CD4-positive, alpha-beta T cell treated with Interleukin-15 for 4 hours (primary cell): ENCODE measurements at regions not wholly inside any gene's neighbourhood (a gene's known extent, or its start where the extent isn't known, plus 50 kb on each side); places are given as distances from the start of the nearest gene placed in this dataset.

Experiments
- DNase-seq: peaks from one replicate; pipeline ENCODE4 v3.0.0-alpha.2; 2020; ENCODE audit warnings: low spot score

DNA sequence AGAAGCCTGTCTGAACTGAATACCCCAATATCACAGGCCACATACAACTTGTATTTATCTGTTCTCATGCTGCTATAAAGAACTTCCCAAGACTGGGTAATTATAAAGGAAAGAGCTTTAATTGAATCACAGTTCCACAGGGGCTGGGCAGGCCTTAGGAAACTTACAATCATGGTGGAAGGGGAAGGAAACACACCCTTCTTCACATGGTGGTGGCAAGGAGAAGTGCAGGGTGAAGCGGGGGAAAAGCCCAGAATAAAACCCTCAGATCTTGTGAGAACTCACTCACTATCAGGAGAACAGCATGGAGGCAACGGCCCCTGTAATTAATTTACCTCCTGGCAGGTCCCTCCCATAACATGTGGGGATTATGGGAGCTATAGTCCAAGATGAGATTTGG, 50.3 kb upstream of the FNDC1 start:
- no peak for DNase-seq

DNA sequence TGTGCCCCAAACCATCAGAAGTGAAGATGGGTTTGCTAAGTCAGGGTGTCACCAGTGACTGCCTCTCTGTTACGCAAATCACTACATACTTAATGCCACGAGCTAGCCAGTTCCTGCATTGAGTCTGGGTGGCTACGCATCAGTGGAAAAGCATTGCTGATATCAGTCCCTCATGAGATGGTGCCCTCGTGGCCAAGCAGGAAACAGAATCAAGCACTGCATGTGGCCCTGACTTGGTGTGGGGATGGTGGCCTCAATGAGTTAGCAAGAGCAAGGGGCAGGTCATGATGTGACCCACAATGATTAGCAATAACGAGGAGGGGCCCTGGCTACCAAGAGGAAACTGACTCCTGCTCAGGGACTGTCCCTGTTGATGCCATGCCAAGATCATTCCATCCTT, 51.6 kb upstream of the FNDC1 start:
- DNase-seq: no peak

DNA sequence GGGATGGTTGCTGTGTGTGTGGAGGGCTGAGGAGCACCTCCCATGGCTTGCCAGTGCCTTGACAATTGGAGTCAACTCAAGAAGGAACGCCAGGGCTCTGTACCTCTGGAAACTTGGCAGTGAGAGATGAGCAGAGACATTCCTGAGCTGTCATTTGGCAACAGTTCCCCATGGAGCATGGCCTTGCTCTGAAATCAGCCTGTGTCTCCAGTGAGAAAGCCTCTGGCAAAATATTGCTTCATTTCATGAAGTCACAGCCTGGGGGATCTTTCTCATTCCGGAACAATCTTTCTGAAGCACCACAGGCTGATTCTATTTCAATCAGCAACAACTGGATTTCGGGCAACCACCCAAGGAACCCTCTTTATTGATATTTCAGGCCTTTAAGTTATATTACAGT, 52.2 kb upstream of the FNDC1 start:
- DNase-seq: no peak

DNA sequence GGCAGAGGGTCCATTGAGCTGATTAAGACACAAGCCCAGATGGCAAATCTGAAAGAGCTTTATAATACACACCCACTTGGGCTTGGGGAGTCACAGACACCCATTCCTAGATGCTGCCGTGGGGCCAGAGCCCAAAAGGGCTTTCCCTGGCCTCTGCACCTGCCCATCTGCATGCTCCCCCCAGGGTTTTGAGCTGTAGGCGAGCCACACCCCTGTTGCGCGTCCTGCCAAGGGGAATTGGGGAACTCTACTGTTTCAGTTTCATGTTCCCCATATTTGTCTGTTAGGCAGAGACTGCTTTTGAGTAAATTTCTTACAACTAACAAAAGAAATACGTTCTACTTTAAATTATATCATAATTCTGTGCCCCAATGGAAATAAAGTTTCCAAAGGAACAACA, 52.9 kb upstream of the FNDC1 start:
- DNase-seq: no peak

DNA sequence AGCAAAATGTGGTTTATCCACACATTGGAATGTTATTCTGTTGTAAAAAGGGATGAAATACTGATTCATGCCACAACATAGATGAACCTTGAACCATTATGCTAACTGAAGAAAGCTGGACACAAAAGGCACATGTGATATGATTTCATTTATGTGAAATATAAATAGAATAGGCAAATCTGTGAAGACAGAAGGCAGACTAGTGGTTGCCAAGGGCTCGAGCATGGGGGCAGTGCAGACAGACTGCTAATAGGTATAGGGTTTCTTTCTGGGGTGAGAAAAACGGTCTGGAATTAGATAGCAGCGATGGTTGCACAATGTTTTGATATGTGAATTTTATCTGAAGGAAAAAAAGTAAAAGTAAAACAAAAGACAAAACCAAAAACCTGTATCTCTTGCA, 54.6 kb upstream of the FNDC1 start:
- no peak for DNase-seq

DNA sequence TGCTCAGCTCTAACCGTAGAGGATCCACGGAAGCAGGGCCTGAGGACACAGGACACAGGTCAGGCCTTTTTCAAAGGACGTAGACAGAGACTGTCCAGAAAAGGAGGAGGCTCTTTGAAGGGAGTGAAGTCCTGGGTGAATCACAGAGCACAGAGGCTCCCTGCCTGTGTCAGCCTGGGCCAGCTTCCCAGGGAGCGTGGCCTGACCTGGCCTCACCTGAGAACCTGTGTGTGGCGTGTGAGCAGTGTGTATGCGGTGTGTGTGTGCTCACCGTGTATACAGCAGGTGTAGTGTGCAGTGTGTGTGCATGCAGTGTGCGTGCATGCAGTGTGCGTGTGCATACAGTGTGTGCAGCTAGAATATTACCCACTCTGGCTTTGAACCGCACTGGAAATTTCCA, 56.0 kb upstream of the FNDC1 start:
- DNase-seq: no peak

DNA sequence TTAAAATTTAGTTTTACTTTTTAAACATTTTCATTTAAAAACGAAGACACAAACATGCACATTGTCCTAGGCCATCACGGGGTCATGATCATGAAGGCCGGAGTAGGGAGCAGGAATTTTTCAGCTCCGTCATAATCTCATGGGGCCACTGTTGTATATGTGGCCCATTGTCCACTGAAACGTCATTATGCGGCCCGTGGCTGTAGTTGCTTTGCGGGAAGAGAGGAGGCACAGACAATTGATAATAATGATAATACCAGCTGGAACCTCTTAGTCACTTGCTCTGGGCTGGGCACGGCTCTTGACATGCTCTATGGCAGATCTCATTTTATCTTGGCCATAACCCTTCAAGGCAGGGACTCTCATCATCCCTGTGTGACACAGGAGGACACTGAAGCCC, 56.5 kb upstream of the FNDC1 start:
- DNase-seq: no peak

DNA sequence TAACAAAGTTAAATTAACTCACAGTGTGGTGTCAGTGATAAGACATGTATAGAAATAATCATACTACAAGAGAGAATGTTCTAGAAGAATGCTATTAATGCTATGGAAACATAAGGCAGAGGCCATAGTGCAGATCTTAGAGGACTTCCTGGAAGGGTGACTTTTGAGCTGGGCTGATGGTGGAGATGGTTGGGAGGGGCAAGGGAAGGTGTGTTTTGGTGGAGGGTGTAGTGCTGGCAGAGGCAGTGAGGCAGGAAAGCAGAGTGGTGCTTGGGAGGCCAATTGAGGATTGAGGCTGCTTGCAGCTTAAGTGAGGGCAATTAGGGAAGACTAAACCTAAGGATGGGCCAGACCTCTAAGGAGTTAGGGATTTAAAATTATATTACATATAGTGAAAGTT, 58.5 kb upstream of the FNDC1 start:
- no peak for DNase-seq

DNA sequence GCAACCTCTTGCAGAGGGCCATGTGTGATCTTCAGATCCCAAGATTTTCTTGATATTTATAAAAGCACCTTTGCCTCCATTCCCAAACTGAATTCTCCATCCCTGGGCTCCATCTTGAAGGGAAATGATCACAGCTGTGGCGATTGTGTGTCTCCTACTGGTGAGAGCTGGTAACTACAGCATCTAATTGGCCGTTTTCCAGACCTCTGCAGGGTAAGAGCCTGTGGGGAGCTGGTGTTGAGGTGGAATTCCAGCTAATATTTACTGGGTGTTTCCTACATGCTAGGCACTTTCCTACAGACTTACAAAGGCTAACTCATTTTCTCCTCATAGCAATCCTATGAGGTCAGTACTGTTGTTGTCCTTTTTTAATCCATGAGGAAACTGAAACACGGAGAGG, 59.2 kb upstream of the FNDC1 start:
- peak; percentile 54 for DNase-seq

DNA sequence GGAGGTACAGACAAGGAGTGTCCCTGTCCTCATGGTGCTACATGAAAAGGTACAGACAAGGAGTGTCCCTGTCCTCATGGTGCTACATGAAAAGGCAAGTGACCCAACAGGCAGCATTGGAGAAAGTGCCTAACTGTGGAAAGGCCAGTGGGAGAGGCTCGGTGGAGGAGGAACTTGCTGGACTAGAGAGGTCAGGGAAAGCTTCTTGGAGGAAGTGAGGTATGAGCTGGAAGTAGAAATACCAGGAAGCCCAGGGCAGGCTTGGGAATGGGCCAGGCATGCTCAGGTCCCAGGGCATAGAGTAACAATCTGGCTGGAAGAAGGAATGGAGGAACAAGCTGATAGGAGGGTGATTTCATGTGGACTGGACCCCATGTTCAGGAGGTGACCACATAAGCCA, 59.8 kb upstream of the FNDC1 start:
- DNase-seq: no peak

DNA sequence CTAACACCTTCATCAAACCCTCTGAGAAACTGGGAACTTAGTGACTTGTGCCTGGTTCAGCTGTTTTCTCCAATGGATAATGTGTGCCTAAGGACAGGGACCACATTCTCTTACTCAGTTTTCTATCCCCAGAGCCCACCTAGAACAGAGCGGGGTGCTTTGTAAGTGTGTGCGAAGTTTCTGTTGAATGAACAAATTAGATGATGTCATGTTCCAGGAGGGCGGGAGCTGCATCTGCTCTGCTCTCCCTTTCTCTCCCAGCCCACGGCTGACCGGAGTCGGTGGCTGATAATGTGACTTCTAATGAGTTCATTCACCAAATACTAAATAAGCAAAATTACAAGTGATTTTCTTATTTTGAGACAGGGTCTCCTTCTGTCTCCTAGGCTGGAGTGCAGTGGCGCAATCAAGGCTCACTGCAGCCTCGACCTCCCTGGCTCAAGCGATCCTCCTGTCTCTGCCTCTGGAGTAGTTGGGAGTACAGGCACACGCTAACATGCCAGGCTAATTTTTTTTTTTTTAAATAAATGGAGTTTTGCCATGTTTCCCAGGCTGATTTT, 60.7 kb upstream of the FNDC1 start:
- DNase-seq: no peak

DNA sequence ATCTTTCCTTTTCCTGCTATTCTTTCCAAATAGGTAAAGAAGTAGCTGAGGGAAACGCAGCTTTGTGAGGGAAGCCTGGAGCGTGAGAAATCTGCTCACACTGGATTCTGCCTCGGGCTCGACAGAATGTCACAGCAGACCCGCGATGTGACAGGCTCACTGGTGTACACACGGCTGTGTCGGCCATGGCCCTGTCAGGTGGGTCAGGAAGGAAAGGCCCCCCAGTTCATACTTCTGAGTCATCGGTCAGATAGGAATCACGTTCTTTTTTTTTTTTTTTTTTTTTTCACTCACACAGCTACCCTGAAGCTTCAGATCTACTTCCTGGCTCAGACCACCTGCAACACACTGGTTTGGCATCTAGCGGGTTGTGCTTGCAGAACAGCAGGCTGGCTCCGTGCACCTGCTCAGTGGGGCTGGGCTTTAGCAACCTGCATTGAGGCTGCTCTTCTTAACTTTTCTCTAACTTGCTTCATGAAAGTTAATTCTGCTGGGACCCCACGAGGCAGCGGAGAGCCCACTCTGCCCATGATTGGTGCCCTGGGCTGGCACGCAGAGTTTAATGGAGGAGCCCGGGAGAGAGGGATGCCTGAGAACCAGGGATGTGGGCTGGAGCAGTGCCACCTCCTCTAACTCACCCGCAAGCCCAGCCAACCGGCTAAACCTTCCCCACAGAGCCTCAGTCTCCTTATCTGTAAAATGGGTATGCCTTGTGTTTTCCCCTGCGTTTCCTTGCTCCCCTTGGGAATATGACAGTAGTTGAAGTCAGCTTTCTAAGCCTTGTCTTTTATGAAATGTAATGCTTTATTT, 61.5 kb upstream of the FNDC1 start:
- peak; percentile 82 for DNase-seq

DNA sequence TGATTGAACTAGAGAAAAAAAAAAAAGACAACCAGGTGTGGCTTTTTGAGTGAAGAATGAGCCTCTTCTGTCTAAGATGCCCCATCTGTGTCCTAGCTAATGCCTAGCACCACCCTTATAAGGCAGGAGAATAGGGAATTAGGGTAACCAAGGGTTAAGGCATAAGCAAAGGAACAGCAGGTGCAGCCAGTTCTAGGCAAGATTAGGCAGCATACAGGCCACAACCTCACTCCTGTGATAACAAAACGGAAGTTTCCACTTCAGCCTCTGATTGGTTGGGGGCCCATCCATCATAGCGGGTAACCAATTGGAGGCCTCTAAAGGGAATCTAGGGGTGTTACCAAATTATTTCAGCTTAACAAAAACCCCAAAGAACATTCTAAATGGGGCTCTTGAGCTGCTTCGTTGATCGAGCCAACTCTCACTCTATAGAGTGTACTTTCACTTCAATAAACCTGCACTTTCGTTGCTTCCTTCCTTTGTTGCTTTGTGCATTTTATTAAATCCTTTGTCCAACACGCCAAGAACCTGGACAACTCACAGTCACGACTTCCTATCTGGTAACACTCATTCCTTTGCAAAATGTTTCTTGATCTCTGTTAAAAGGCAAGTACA, 61.9 kb upstream of the TAGAP start:
- peak; percentile 97 for DNase-seq

DNA sequence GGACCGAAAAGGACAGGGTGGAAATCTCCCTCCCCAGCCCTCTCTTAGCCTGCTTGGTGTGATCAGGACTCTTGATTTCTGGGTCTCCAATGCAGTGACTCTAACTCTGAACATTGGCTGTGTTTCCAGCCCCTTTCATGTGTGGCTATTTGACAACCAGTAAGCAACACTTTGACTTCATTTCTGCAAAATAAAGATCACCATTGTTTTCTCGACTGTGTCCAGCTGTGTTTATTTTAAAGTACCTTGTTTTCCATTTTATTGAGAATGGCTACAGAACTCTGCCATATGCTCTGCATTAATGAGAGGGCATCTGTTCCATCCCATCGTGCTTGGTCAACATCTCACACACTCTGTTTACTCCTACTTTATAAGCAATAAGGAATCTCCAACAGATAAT, 60.9 kb upstream of the TAGAP start:
- no peak for DNase-seq

DNA sequence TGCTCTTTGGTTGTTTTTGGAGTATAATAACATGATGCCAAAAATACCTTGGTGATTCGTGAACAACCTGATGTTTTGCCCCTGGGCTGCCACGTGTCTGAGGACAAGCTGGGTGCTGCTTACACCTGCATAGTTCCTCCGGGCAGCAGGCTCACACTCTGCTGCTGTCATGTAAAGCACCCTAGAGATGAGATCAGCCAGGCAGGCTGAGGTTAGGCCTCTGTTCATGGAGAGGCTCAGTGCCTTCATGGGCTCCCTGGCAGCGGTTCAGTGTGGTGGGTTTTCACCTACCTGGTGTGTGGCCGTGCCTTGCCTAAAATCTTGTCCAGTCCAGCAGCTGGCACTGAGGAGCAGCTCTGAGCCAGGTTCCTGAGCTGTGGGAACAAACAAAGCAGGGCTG, 60.1 kb upstream of the TAGAP start:
- DNase-seq: no peak

DNA sequence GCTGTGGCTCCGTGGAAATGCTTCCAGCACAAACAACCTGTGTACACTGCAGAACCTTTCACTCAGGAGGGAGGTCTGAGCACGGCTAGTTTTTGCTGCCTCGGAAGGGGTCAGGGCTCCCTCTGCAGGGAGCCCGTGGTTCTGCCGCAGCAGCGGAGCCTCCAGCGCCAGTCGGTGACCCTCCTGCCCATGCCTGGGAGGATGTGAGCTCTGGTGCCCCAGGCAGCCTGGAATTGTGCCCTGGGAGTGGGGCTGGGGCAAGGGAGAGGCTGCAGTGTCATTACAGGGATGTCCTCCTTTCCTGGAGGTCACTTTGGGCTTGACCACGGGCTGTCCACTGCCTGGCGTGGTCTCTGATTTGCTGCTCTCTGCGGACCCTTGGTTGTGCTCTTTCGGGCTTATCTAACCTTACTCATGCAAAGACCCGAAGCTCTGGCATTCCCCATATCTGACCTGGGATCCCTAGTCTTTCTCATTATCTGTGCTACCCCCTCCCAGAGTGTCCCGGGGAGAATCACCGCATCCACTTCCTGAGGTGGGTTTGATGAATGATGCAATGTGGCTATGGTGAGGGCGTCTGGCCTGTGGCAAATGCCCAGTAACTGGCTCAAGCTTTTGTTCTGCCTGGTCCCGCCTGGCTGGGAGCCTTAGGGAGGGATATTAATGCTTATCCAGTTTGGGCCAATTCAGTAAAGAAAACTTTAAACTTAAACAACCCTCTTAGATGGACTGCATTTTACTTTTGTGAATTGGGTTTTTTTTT, 59.6 kb upstream of the TAGAP start:
- DNase-seq: peak; percentile 86

DNA sequence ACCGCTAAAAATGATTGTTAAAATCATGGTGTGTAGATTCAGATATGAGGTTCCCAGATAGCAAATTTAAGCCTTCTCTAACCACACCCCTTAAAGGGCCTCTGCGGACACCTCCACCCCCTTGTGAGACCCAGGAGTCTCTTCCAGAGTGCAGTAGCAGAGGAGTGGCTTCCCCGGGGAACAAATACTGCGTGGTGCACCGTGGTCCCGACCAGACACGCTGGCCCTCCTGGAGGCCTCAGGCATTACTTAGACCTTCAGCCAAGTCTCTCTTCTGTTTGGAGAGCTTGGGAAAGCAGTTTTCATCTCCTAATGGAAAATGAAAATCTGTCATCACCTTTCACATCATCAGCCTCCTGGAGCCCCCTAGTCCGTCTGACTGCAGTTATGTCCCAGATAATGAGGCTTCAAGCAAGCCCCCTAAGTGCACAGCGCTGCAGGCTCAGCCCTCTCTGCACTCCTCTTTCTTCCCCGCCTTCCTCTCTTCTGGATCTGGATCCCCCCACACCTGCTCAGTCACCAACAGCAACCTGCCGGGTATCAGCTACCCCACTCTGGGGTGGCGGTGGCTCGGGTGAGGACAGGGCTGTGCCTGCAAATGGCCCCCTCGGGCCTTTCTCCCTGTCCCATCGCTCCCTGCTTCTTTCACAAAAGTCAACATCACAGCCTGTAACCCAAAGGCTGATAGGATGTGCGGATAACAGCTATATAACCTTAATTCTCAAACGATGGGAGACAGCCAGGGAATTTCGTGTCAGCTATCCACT, 58.8 kb upstream of the TAGAP start:
- no peak for DNase-seq

DNA sequence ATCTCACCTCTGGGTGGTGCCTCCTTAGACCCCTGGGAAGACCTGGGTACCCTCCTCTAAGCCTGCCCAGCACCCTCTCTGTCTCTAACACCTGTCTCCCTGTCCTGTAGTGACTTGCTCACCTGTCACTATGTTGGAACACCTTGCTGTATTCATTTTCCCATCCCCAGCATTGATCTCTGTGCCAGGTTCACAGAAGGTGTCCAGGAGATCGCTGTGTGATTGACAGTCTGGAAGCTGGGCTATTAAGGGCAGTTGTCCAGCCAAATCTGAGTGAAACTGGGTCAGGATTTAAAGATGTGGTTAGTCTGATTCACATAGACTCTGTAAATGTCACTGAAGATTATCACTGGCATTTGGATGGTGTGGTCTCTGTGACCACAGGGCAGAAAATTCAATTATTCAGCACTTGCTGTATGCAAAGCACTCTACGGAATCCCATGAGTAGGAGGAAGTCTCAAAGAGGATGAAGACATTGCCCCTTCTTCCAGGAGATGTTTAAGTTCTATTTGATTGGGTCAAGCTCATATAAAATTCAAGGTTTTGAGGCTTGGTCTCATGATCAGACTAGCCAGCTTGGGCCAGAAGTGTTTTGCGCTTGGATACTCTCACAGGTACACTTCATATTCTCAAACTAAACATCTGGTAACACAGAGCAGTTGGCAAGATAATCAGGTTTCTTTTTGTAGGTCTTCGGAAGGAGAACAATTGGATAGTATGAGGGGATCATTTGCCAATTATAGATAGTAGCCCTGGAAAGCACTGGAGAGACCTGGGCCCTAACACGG, 57.8 kb upstream of the TAGAP start:
- DNase-seq: no peak

DNA sequence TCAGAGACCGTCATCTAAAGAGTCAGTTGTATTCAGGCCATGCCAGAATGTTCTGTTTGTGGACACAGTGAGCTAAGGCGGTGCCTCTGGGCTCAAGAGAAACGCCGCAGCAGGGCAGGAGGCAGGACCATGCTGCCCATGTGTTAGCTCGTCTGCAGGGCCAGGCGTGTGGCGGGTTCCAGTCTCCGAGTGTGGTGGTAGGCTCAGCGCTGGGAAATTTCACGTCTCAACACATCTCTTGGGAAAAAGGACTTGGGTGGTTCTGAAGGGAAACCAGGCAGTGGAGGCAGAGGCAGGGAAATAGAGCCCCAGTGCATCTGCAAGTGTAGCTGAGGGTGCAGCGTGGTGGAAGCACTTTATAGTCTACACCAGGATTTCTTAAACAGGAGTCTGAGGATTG, 56.9 kb upstream of the TAGAP start:
- no peak for DNase-seq

DNA sequence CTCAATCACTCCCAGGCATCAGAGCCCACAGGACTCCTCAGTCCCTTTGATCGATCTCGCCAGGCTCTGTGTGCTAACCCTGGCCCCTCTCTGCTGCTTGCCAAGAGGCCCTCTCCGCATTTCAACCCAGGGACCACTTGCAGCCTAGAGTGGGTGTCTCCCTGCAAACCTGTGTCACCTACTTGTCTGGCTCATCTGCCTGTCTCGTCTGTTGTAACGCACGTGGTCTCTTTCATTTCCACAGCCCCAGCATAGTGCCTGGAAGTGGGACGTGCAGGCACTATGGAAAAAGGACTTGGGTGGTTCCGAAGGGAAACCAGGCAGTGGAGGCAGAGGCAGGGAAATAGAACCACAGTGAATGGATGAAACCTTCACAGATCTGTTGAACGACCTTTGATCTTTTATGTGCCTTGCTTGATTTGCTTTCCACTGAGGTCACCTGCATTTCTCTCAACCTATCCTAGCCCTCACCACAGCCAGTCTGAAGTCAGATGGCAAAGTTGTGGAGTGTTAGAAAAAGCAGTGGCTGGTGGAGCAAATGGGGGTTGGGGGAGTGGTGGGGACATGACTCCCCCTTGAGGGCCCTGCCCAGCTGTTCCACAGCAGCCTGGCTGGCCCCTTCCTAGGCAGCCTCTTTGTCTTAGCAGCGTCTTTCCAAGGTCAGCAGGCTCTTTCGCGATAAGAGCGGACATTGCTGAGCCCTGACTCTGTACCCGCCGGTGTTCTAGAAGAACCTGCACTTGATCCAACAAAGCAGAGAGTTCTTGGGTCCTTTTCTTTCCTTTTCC, 55.8 kb upstream of the TAGAP start:
- no peak for DNase-seq

DNA sequence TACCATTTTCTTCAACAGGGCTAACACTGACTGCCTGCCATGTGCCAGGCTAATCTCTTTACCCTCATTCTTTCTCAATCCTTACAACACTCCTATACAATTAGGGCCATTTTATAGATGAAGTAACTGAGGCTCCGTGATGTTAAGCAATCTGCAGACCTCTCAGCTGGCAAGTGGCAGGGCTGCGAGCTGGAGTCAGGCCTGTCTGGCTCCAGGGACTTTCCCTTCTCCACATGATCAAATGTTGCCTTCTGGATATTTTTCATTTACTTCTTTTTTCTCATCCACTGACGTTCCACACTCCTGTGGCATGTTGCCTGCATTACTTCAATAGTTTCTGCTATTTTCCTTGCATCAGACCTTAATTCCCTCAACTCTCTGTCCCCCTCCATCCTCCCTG, 55.2 kb upstream of the TAGAP start:
- DNase-seq: no peak
